ENCODE measurements at regions not wholly inside any gene's neighbourhood (a gene's known extent, or its start where the extent isn't known, plus 50 kb on each side); places are given as distances from the start of the nearest gene placed in this dataset.

DNA sequence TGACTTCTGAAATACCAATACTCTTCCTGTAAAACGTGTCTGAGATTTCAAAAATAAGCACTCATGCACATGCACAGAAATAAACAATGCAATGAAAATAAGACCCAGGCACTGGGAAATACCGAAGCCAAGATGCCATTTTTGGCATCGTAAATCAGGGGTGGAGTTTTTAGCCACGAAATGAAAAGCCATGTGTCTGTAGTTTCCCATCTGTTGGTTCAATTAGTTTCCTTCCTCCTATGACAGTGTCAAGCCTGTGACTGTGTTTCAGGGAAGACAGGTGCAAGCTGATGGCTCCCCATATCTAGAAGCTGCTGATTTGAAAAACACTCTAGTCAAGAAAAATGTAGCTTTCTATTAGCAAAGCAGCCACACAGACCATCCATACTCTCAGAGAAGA is 480.4 kb upstream of the CAMK1G start:
- TF ChIP-seq, protein P1, sequence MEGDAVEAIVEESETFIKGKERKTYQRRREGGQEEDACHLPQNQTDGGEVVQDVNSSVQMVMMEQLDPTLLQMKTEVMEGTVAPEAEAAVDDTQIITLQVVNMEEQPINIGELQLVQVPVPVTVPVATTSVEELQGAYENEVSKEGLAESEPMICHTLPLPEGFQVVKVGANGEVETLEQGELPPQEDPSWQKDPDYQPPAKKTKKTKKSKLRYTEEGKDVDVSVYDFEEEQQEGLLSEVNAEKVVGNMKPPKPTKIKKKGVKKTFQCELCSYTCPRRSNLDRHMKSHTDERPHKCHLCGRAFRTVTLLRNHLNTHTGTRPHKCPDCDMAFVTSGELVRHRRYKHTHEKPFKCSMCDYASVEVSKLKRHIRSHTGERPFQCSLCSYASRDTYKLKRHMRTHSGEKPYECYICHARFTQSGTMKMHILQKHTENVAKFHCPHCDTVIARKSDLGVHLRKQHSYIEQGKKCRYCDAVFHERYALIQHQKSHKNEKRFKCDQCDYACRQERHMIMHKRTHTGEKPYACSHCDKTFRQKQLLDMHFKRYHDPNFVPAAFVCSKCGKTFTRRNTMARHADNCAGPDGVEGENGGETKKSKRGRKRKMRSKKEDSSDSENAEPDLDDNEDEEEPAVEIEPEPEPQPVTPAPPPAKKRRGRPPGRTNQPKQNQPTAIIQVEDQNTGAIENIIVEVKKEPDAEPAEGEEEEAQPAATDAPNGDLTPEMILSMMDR (IDR thresholded peaks at IDR 0.05): no peak
- TF ChIP-seq POLR2A (IDR thresholded peaks at IDR 0.05) (no peak), POLR2AphosphoS5 (IDR thresholded peaks at IDR 0.05) (no peak), EP300 (IDR thresholded peaks at IDR 0.05; ENCODE audit: low read depth) (no peak)
